RWPE1 (cell line): ENCODE measurements at regions not wholly inside any gene's neighbourhood (a gene's known extent, or its start where the extent isn't known, plus 50 kb on each side); places are given as distances from the start of the nearest gene placed in this dataset.

ENCODE experiments used
- CTCF ChIA-PET: fragments of 350-600 bp; sonication (Branson Sonifier 250); formaldehyde crosslinking; extraction: SDS; loops from one replicate; lab custom pipeline; 2021; lab: Yijun Ruan, JAX
- POLR2A ChIA-PET: fragments of 400-600 bp; formaldehyde crosslinking; extraction: SDS; loops from one replicate; lab custom pipeline; 2020; ENCODE audit warnings: antibody characterized with exemption; ENCODE audit not compliant: low non-redundant PET; lab: Yijun Ruan, JAX
- DNase-seq: peaks from one replicate; pipeline ENCODE4 v3.0.0; 2012; ENCODE audit warnings: low spot score
- H3K27ac ChIP-seq: fragments of 450-650 bp; 2 replicates; pipeline ENCODE4 v1.5.1; 2017
- TF ChIP-seq, protein P1 (sequence below): fragments of 450-650 bp; conservative IDR thresholded peaks from 2 replicates; pipeline ENCODE4 v1.5.1; 2017; ENCODE audit warnings: low read depth, mild to moderate bottlenecking

DNA sequence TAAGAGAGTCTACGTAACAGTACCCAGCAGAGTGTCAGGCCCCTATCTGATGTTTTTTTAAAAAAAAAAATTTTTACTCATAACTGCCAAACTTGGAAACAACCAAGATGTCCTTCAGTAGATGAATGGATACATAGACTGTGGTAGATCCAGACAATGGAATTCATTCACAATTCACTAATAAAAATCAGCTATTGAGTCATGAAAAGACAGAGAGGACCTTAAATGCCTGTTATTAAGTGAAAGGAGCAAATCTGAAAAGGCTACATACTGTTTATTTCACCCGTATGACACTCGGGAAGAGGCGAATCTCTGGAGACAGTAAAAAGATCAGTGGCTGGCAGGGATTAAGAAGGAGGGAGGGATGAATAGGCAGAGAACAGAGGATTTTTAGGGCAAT, 541.4 kb upstream of the TENM4 start:
- POLR2A ChIA-PET = no interaction called here
- DNase-seq = no peak
- no peak overlapping the region for H3K27ac ChIP-seq
- CTCF ChIA-PET = no interaction called here
- TF ChIP-seq, protein P1, sequence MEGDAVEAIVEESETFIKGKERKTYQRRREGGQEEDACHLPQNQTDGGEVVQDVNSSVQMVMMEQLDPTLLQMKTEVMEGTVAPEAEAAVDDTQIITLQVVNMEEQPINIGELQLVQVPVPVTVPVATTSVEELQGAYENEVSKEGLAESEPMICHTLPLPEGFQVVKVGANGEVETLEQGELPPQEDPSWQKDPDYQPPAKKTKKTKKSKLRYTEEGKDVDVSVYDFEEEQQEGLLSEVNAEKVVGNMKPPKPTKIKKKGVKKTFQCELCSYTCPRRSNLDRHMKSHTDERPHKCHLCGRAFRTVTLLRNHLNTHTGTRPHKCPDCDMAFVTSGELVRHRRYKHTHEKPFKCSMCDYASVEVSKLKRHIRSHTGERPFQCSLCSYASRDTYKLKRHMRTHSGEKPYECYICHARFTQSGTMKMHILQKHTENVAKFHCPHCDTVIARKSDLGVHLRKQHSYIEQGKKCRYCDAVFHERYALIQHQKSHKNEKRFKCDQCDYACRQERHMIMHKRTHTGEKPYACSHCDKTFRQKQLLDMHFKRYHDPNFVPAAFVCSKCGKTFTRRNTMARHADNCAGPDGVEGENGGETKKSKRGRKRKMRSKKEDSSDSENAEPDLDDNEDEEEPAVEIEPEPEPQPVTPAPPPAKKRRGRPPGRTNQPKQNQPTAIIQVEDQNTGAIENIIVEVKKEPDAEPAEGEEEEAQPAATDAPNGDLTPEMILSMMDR = no peak

DNA sequence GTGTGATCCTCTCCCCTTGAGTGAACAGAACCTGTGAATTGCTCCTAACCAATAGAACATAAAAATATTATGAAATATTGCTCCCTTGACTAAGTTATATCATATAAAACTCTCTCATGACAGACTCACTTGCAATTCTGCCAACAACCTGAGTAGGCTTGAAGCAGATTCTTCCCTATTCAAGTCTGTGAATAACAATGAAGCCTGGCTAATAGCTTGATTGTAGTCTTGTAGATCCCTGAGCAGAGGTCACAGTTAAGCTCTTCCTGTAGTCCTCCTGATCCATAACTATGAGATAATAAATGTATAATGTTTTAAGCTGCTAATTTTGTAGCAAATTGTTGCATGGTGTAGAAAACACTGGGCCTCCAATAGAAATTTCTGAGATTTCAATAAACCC, 540.1 kb upstream of the TENM4 start:
- TF ChIP-seq, protein P1 = no peak
- ChIA-PET POLR2A (no interaction called here), CTCF (no interaction called here)
- no peak overlapping the region for H3K27ac ChIP-seq
- no peak for DNase-seq

DNA sequence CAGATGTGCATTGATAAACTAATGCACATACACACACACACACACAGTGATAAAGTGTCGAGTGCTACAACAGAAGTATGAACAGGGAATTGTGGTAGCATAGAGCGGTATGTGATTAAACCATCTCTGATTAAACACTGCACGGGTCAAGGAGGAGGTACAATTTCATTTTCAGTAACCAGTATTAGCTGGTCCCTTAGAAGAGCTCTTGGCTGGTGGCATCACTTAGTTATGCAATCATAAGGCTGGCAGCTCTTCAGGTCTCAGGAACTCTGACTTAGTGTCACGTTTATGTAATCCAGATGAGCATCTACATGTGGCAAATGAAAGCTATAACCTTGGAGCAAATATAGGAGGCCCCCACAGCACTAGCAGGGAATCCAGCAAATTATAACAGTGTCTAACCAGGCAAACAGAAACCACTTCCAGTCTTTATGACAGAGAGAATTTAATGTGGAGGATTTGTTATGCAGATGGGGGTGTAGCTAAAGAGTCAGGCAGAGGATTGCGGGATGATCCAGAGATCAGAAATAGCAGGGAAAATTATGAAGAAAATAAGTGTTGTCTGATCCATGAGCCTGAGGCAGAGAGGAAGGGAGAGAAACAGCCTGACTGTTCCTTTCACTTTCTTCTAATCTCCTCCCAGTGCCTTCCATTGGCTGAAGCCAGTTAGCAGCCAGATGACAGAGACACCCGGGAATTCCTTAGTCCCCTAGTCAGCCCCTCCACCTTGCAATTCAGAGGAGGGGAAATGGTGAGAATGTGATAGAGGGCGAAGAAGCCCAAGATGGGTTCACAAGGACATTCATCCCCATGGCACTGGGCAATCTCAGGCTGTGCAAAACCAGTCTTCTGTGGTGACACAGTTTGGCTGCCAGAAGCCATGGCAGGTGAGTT, 533.1 kb upstream of the TENM4 start:
- TF ChIP-seq, protein P1 = no peak
- CTCF ChIA-PET = interaction anchor here (0.7 kb wide), 1 partner anchor 1567 kb away, joined by 4 read pairs; no protein-coding TSS in a partner anchor
- POLR2A ChIA-PET = no interaction called here
- no peak overlapping the region for H3K27ac ChIP-seq
- DNase-seq = no peak

DNA sequence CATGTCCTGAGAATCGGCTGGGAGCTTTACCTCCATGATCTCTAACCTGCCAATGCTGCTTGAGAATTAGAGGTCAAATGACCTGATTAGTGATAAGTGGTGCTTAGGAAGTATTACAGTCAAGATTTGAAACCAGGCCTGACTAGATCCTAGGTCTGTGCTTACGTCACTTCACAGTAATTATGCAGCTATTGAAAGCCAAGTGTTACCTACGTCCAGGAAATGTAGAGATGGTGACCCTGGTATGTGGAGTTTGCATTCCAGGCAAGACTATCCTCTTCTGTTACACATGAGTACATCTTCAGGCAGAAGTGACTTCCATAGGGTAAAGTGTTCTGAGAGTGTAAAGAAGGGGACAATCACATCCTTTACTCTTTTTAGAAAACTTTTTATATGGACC, 530.4 kb upstream of the TENM4 start:
- H3K27ac ChIP-seq = no peak overlapping the region
- POLR2A ChIA-PET = no interaction called here
- CTCF ChIA-PET = no interaction called here
- DNase-seq = no peak
- TF ChIP-seq, protein P1 = no peak

DNA sequence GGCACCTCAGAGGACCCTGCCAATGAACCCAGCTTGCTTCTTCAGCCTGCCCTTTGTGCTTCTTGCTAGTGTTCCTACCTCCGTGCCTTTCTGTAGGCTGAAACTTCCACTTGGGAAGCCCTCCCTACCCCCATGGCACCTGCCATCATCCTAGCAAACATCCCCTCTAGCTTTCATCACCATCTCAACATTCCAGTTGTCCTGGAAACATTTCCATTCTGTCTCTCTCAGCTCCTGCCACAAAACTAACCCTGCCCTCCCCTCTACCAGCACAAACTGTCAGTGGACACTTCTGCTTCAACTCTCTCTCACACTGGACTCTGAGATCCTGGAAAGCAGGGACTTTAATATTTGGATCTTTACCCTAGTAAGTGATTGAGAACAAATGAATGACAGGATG, 525.8 kb upstream of the TENM4 start:
- CTCF ChIA-PET = interaction anchor here (0.6 kb wide), 1 partner anchor 23 kb away, joined by 5 read pairs; no protein-coding TSS in a partner anchor
- no peak overlapping the region for H3K27ac ChIP-seq
- no peak for DNase-seq
- TF ChIP-seq, protein P1 = no peak
- POLR2A ChIA-PET = no interaction called here

DNA sequence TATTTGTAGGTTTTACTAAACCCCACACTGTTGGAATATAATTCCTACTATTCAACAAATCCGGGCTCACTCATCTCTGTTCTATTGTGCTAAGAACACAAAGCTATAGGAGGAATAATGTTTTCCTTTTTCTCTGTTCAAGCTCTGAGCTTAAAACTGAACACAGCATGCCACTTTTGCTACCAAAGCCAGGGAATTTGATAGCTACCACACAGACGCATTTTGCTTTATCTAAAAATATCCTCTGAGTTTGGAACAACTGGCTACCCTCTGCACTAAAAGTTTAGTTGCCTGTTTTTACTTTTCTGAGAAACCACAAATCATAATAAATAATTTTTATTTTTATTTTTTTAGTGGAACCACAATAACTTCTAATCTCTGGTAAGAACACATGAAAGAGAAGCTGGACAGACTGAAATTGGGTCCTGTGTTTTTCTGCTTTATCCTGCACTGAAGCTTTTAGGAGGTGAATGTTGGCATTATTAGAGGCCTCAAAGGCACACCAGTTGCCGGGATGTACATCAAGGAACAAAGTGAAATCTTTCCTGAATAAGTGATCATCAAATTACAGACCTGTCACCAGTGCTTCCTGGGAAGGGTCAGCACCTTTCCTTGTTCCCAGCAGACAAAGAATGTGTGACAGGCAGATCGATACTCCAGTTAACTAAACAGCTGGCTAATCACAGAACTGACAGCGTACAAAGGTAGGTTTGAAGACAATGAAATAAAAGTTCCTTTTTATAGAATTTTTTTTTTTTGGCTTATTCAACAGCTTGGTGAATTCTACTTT, 523.2 kb upstream of the TENM4 start:
- ChIA-PET POLR2A (no interaction called here), CTCF (no interaction called here)
- no peak overlapping the region for H3K27ac ChIP-seq
- no peak for DNase-seq
- TF ChIP-seq, protein P1 = no peak
